T-helper 2 cell treated with Interferon-gamma antibody and Interleukin-4, amounts not matched to agents 5 μg/mL and 100 μg/mL, for 36 hours (primary cell): ENCODE measurements at regions not wholly inside any gene's neighbourhood (a gene's known extent, or its start where the extent isn't known, plus 50 kb on each side); places are given as distances from the start of the nearest gene placed in this dataset.
"Not testable (repeated sequence)": the region's sequence is repeated elsewhere in the genome, so short reads cannot be mapped to it uniquely, and the experiment has no call there.

Experiments used
- DNase-seq: peaks from one replicate; pipeline ENCODE4 v3.0.0; 2021; ENCODE audit warnings: low spot score
- H3K27ac Mint-ChIP-seq: one replicate; pipeline ENCODE4 v1.8.0; 2021; ENCODE audit warnings: mild to moderate bottlenecking, mixed read lengths
- H3K27me3 Mint-ChIP-seq: one replicate; pipeline ENCODE4 v1.8.0; 2021; ENCODE audit warnings: low read depth, mixed read lengths
- H3K36me3 Mint-ChIP-seq: one replicate; pipeline ENCODE4 v1.8.0; 2021; ENCODE audit warnings: low read depth, mixed read lengths
- H3K4me1 Mint-ChIP-seq: one replicate; pipeline ENCODE4 v1.8.0; 2021; ENCODE audit warnings: low read depth, mixed read lengths
- H3K4me3 Mint-ChIP-seq: one replicate; pipeline ENCODE4 v1.8.0; 2022; ENCODE audit warnings: mild to moderate bottlenecking, moderate library complexity, mixed read lengths
- H3K9me3 Mint-ChIP-seq: one replicate; pipeline ENCODE4 v1.8.0; 2021; ENCODE audit warnings: mixed read lengths

- H3K36me3 Mint-ChIP-seq = no peaks in the 10 kb centered on the region
- no peaks in the 10 kb centered on the region for H3K9me3 Mint-ChIP-seq
- DNase-seq = no peak
- no peak overlapping the region for H3K4me3 Mint-ChIP-seq
- no peak overlapping the region for H3K27ac Mint-ChIP-seq
- H3K27me3 Mint-ChIP-seq = no peaks in the 10 kb centered on the region
- no peaks in the 10 kb centered on the region for H3K4me1 Mint-ChIP-seq
Measured at GRCh38 chr3:181616088-181617070, 95.3 kb upstream of the SOX2 start.

GRCh38 chr3:181615666-181616065, 96.1 kb upstream of the SOX2 start:
- Mint-ChIP-seq H3K9me3 (no peaks in the 10 kb centered on the region), H3K27me3 (no peaks in the 10 kb centered on the region), H3K27ac (no peak overlapping the region), H3K4me3 (no peak overlapping the region), H3K36me3 (no peaks in the 10 kb centered on the region), H3K4me1 (no peaks in the 10 kb centered on the region)
- no peak for DNase-seq

- Mint-ChIP-seq H3K36me3 (no peaks in the 10 kb centered on the region), H3K4me3 (no peak overlapping the region), H3K4me1 (no peaks in the 10 kb centered on the region), H3K9me3 (no peaks in the 10 kb centered on the region), H3K27me3 (no peaks in the 10 kb centered on the region), H3K27ac (no peak overlapping the region)
- no peak for DNase-seq
Measured at GRCh38 chr3:181614878-181615277, 96.8 kb upstream of the SOX2 start.

- no peak for DNase-seq
- H3K4me1 Mint-ChIP-seq = no peaks in the 10 kb centered on the region
- H3K27ac Mint-ChIP-seq = no peak overlapping the region
- H3K4me3 Mint-ChIP-seq = no peak overlapping the region
- H3K27me3 Mint-ChIP-seq = no peaks in the 10 kb centered on the region
- H3K9me3 Mint-ChIP-seq = no peaks in the 10 kb centered on the region
- no peaks in the 10 kb centered on the region for H3K36me3 Mint-ChIP-seq
Measured at GRCh38 chr3:181613813-181614212, 97.9 kb upstream of the SOX2 start.

GRCh38 chr3:181613191-181613590, 98.5 kb upstream of the SOX2 start:
- Mint-ChIP-seq H3K27me3 (no peaks in the 10 kb centered on the region), H3K4me3 (no peak overlapping the region), H3K4me1 (no peaks in the 10 kb centered on the region), H3K36me3 (no peaks in the 10 kb centered on the region), H3K27ac (no peak overlapping the region), H3K9me3 (no peaks in the 10 kb centered on the region)
- DNase-seq = no peak

- no peaks in the 10 kb centered on the region for H3K4me1 Mint-ChIP-seq
- no peak for DNase-seq
- H3K36me3 Mint-ChIP-seq = no peaks in the 10 kb centered on the region
- no peak overlapping the region for H3K4me3 Mint-ChIP-seq
- H3K27ac Mint-ChIP-seq = no peak overlapping the region
- no peaks in the 10 kb centered on the region for H3K27me3 Mint-ChIP-seq
- H3K9me3 Mint-ChIP-seq = no peaks in the 10 kb centered on the region
Measured at GRCh38 chr3:181610973-181611265, 100.8 kb upstream of the SOX2 start.

- Mint-ChIP-seq H3K4me1 (no peaks in the 10 kb centered on the region), H3K27me3 (no peaks in the 10 kb centered on the region), H3K9me3 (no peaks in the 10 kb centered on the region), H3K4me3 (no peak overlapping the region), H3K36me3 (no peaks in the 10 kb centered on the region), H3K27ac (no peak overlapping the region)
- no peak for DNase-seq
Measured at GRCh38 chr3:181610083-181610972, 101.4 kb upstream of the SOX2 start.

GRCh38 chr3:181609030-181609767, 102.5 kb upstream of the SOX2 start:
- H3K36me3 Mint-ChIP-seq = no peaks in the 10 kb centered on the region
- no peaks in the 10 kb centered on the region for H3K9me3 Mint-ChIP-seq
- no peak for DNase-seq
- H3K27me3 Mint-ChIP-seq = no peaks in the 10 kb centered on the region
- no peak overlapping the region for H3K4me3 Mint-ChIP-seq
- no peaks in the 10 kb centered on the region for H3K4me1 Mint-ChIP-seq
- H3K27ac Mint-ChIP-seq = no peak overlapping the region

- no peak overlapping the region for H3K27ac Mint-ChIP-seq
- no peaks in the 10 kb centered on the region for H3K9me3 Mint-ChIP-seq
- H3K4me3 Mint-ChIP-seq = no peak overlapping the region
- no peaks in the 10 kb centered on the region for H3K27me3 Mint-ChIP-seq
- H3K4me1 Mint-ChIP-seq = no peaks in the 10 kb centered on the region
- no peak for DNase-seq
- H3K36me3 Mint-ChIP-seq = no peaks in the 10 kb centered on the region
Measured at GRCh38 chr3:181604267-181604666, 107.5 kb upstream of the SOX2 start.

GRCh38 chr3:181596126-181596525, 115.6 kb upstream of the SOX2 start:
- Mint-ChIP-seq H3K27me3 (no peaks in the 10 kb centered on the region), H3K4me1 (no peaks in the 10 kb centered on the region), H3K9me3 (peaks cover 15% of the 10 kb centered on the region), H3K4me3 (no peak overlapping the region), H3K36me3 (no peaks in the 10 kb centered on the region), H3K27ac (no peak overlapping the region)
- DNase-seq = no peak

GRCh38 chr3:181590939-181591338, 120.8 kb upstream of the SOX2 start:
- peaks cover 33% of the 10 kb centered on the region for H3K9me3 Mint-ChIP-seq
- H3K27ac Mint-ChIP-seq, DNase-seq, H3K4me3 Mint-ChIP-seq, H3K4me1 Mint-ChIP-seq, H3K27me3 Mint-ChIP-seq, H3K36me3 Mint-ChIP-seq: not testable (repeated sequence)

- Mint-ChIP-seq H3K27me3 (no peaks in the 10 kb centered on the region), H3K4me3 (no peak overlapping the region), H3K36me3 (no peaks in the 10 kb centered on the region), H3K27ac (no peak overlapping the region), H3K9me3 (peaks cover 7% of the 10 kb centered on the region), H3K4me1 (no peaks in the 10 kb centered on the region)
- no peak for DNase-seq
Measured at GRCh38 chr3:181582619-181583018, 129.1 kb upstream of the SOX2 start.

GRCh38 chr3:181581656-181582055, 130.1 kb upstream of the SOX2 start:
- Mint-ChIP-seq H3K4me3 (no peak overlapping the region), H3K27ac (no peak overlapping the region), H3K36me3 (no peaks in the 10 kb centered on the region), H3K9me3 (no peaks in the 10 kb centered on the region), H3K4me1 (no peaks in the 10 kb centered on the region), H3K27me3 (no peaks in the 10 kb centered on the region)
- DNase-seq = no peak

GRCh38 chr3:181578743-181579142, 133.0 kb upstream of the SOX2 start:
- H3K9me3 Mint-ChIP-seq = no peaks in the 10 kb centered on the region
- no peak overlapping the region for H3K4me3 Mint-ChIP-seq
- DNase-seq = no peak
- no peaks in the 10 kb centered on the region for H3K4me1 Mint-ChIP-seq
- H3K36me3 Mint-ChIP-seq = no peaks in the 10 kb centered on the region
- H3K27ac Mint-ChIP-seq = no peak overlapping the region
- H3K27me3 Mint-ChIP-seq = no peaks in the 10 kb centered on the region
